Activated CD4-positive, alpha-beta T cell treated with anti-CD3 and anti-CD28 coated beads, Interleukin-2, amount 10 ng/mL, durations not matched to agents 24 days and 14 days (primary cell): ENCODE measurements at regions not wholly inside any gene's neighbourhood (a gene's known extent, or its start where the extent isn't known, plus 50 kb on each side); places are given as distances from the start of the nearest gene placed in this dataset.

ENCODE experiments used
- DNase-seq: peaks from one replicate; pipeline ENCODE4 v3.0.0; 2022
- H3K27ac Mint-ChIP-seq: one replicate; pipeline ENCODE4 v1.8.0; 2022; ENCODE audit warnings: mild to moderate bottlenecking, mixed read lengths
- H3K27me3 Mint-ChIP-seq: one replicate; pipeline ENCODE4 v1.8.0; 2022; ENCODE audit warnings: mixed read lengths
- H3K36me3 Mint-ChIP-seq: one replicate; pipeline ENCODE4 v1.8.0; 2022; ENCODE audit warnings: low read depth, mild to moderate bottlenecking, mixed read lengths
- H3K4me1 Mint-ChIP-seq: one replicate; pipeline ENCODE4 v1.8.0; 2021; ENCODE audit warnings: mixed read lengths
- H3K4me3 Mint-ChIP-seq: one replicate; pipeline ENCODE4 v1.8.0; 2022; ENCODE audit warnings: mild to moderate bottlenecking, moderate library complexity, mixed read lengths
- H3K9me3 Mint-ChIP-seq: one replicate; pipeline ENCODE4 v1.8.0; 2021; ENCODE audit warnings: mixed read lengths
- intact Hi-C: fragments of 100-400 bp; cut with micrococcal nuclease; formaldehyde crosslinking; loops from one replicate; pipeline ENCODE4 v1.15.1; 2023

DNA sequence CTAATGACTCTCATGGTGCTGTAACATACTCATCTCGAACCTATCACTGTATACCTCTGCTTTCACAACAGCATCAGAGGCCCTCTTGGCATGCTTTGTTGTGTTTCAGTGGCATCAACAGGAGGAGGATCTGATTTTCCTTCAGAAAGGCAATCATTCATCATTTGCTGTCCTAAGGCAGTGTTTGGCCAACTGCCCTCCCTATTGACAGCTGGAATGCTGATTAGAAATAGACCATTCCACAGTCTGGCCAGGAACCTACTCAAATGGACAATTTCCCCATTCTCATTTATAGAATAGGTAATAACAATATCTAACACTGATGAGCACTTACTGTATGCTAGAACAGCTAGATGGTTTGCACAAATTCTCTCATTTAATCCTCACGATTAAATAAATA, 310.6 kb upstream of the PTBP2 start:
- intact Hi-C loops = no loop called here
- no peak for DNase-seq
- Mint-ChIP-seq H3K9me3 (no peaks in the 10 kb centered on the region), H3K36me3 (no peaks in the 10 kb centered on the region), H3K4me1 (no peaks in the 10 kb centered on the region), H3K27me3 (no peaks in the 10 kb centered on the region), H3K4me3 (no peak overlapping the region), H3K27ac (no peak overlapping the region)

DNA sequence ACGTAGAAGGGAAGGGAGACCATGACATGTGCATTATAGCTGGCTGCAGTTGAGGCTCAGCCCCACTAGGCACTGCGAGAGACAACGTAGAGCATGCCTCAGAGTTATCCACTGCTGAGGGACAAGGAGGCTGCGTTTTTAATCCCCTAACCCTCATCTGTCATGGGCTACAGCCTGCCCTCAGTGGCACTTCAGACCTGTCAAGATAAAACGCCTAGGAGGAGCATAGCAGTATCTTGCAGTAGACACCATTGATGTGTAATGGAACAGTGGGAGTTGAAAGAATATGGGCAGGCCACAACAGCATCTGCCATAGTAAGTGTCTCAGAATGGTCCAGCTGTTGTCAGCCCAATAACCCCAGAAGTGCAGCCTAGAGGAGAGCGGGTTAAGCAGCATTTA, 307.0 kb upstream of the PTBP2 start:
- no peaks in the 10 kb centered on the region for H3K36me3 Mint-ChIP-seq

DNA sequence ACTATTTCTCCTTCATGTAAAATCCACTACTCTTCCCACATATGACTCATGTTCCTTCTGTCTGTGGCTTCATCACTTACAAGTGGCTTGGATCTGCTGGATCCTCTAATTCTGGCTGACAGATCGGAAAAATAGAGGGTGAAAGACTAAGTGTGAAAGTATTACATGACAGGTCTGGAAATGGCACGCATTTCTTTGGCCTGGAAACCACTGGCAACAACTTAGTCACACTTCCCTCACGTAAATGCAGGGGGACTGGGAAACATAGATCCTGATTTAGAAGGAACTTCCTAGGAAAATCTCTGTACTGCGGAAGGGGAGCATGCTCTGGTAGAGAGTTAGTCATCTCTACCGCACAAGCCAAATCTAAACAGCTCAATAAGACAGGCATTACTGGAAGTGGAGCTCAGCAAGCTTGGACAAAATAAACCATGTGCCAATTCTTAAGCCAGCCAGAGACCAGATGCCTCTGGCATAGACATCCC, 305.4 kb upstream of the PTBP2 start:
- no peaks in the 10 kb centered on the region for H3K9me3 Mint-ChIP-seq
- no peak overlapping the region for H3K4me3 Mint-ChIP-seq
- no peaks in the 10 kb centered on the region for H3K4me1 Mint-ChIP-seq
- no peak for DNase-seq
- H3K27me3 Mint-ChIP-seq = no peaks in the 10 kb centered on the region
- intact Hi-C loops = no loop called here
- H3K36me3 Mint-ChIP-seq = no peaks in the 10 kb centered on the region
- no peak overlapping the region for H3K27ac Mint-ChIP-seq

More for the DNA sequence above, 307.0 kb upstream of the PTBP2 start:
- Mint-ChIP-seq H3K4me1 (no peaks in the 10 kb centered on the region), H3K27me3 (no peaks in the 10 kb centered on the region), H3K27ac (no peak overlapping the region), H3K4me3 (no peak overlapping the region), H3K9me3 (no peaks in the 10 kb centered on the region)
- intact Hi-C loops = no loop called here
- DNase-seq = no peak

- Mint-ChIP-seq H3K4me1 (no peaks in the 10 kb centered on the region), H3K27me3 (no peaks in the 10 kb centered on the region)
These were observed 304.7 kb upstream of the PTBP2 start for GRCh38 chr1:96416701-96417444.

DNA sequence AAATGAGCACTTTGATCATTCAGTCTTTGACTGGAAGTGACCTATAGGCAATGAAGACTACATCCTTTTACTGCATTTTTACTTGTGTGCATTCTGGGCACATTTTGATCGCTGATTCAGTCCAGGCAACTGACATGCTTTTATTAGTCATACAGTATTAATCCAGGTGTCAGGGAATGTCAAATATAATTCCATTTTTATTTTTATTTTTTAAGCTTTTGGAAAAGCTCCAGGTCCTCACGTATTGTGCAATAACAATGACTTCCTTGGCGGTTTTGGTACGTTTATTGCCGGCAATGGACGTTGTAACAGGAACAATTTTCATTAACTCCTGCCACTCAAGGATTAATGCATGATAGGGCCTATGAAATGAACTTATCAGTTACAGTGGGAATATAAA, 302.6 kb upstream of the PTBP2 start:
- H3K27ac Mint-ChIP-seq = no peak overlapping the region
- no peak overlapping the region for H3K4me3 Mint-ChIP-seq
- H3K4me1 Mint-ChIP-seq = no peaks in the 10 kb centered on the region
- DNase-seq = peak; percentile 2
- intact Hi-C loops = no loop called here
- H3K36me3 Mint-ChIP-seq = no peaks in the 10 kb centered on the region
- no peaks in the 10 kb centered on the region for H3K27me3 Mint-ChIP-seq
- no peaks in the 10 kb centered on the region for H3K9me3 Mint-ChIP-seq

More at GRCh38 chr1:96416701-96417444, 304.7 kb upstream of the PTBP2 start:
- Mint-ChIP-seq H3K27ac (no peak overlapping the region), H3K9me3 (no peaks in the 10 kb centered on the region), H3K36me3 (no peaks in the 10 kb centered on the region), H3K4me3 (no peak overlapping the region)
- intact Hi-C loops = no loop called here
- no peak for DNase-seq

DNA sequence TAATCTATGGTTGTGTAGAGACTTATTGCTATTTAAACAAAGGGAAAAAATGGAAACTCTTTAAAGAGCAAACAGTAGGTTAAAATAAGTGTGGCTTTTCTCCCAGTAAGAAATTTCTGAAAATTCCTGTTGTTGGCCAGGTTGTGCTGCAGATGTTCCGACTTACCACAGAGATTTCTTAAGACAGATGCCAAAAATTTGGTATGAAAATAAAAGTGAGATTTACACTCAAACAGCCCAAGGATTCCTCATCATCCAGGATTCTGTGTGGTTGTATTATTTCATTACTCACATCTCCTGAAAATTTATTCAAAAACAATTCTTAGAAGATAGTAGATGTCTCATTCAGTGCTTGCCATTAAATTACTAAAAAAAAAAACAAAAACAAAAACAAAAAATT, 296.7 kb upstream of the PTBP2 start:
- intact Hi-C loops = no loop called here

DNA sequence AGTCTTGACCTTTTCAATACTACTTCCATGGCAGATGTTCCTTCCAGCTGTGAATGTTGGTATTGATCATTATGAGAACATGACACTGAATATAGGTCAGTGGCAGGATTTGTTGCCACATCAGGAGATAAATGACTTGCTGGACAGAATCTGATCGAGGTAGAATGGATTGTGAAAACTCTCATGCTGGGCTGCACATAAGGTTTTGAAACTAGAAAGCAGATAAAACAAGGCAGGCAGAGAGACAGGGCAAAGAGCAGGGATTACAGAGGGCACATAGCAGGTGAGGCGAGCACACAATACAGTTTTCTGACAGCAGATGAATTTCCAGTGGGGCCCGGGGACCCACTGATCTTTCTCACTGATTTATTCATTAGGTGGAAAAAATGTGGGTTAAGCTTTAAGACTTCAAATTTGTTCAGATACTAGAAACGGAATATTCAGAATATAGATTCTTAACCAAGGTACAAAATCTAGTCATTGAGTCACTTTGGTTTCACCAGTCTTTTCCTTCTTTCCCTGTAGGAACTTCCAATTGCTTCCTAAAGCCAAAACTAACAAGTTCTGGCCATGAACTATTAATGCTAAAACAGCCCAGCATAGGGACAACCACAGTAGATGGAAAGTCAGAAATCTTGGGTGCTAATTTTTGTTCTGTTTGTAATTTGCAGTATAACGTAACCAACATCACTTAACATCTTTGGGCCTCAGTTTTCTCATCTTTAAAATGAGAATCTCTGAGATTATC, 296.0 kb upstream of the PTBP2 start:
- Mint-ChIP-seq H3K36me3 (no peaks in the 10 kb centered on the region), H3K27me3 (no peaks in the 10 kb centered on the region), H3K9me3 (no peaks in the 10 kb centered on the region), H3K27ac (no peak overlapping the region), H3K4me3 (no peak overlapping the region), H3K4me1 (no peaks in the 10 kb centered on the region)
- intact Hi-C loops = no loop called here
- DNase-seq = no peak

More for the DNA sequence above, 296.7 kb upstream of the PTBP2 start:
- Mint-ChIP-seq H3K27me3 (no peaks in the 10 kb centered on the region), H3K4me1 (no peaks in the 10 kb centered on the region), H3K4me3 (no peak overlapping the region), H3K27ac (no peak overlapping the region), H3K36me3 (no peaks in the 10 kb centered on the region), H3K9me3 (no peaks in the 10 kb centered on the region)
- no peak for DNase-seq

GRCh38 chr1:96427616-96428015, 294.0 kb upstream of the PTBP2 start:
- peaks cover 3% of the 10 kb centered on the region for H3K9me3 Mint-ChIP-seq
- intact Hi-C loops = no loop called here
- DNase-seq = no peak
- no peak overlapping the region for H3K27ac Mint-ChIP-seq
- no peaks in the 10 kb centered on the region for H3K4me1 Mint-ChIP-seq
- H3K4me3 Mint-ChIP-seq = no peak overlapping the region
- H3K27me3 Mint-ChIP-seq = no peaks in the 10 kb centered on the region
- no peaks in the 10 kb centered on the region for H3K36me3 Mint-ChIP-seq

DNA sequence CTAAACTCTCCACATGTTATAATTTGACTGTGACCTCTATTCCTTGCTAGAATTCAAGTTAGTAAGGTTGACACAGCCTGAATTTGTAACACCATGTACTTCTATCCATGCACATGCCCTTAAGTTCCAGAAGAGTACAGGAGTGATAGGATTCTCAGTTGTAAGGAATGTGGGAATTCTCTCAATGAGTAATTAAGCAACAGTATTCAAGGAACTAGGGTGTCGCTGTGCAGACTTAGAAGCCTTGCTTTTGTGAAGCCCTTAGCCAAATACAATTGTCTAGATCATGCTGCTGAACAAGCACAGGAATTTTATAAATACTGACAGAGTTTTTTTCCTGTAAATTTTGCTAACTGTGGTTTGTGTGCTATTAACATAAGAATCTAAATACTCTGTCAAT, 276.3 kb upstream of the PTBP2 start:
- no peaks in the 10 kb centered on the region for H3K4me1 Mint-ChIP-seq
- DNase-seq = no peak

GRCh38 chr1:96464066-96464465, 257.5 kb upstream of the PTBP2 start:
- Mint-ChIP-seq H3K36me3 (no peaks in the 10 kb centered on the region), H3K9me3 (no peaks in the 10 kb centered on the region), H3K4me1 (no peaks in the 10 kb centered on the region), H3K4me3 (no peak overlapping the region), H3K27ac (no peak overlapping the region), H3K27me3 (no peaks in the 10 kb centered on the region)
- intact Hi-C loops = no loop called here
- no peak for DNase-seq

More for the DNA sequence above, 276.3 kb upstream of the PTBP2 start:
- Mint-ChIP-seq H3K27ac (no peak overlapping the region), H3K4me3 (no peak overlapping the region), H3K27me3 (no peaks in the 10 kb centered on the region), H3K36me3 (no peaks in the 10 kb centered on the region), H3K9me3 (no peaks in the 10 kb centered on the region)
- intact Hi-C loops = no loop called here

GRCh38 chr1:96464522-96464921, 257.1 kb upstream of the PTBP2 start:
- H3K9me3 Mint-ChIP-seq = no peaks in the 10 kb centered on the region
- no peaks in the 10 kb centered on the region for H3K27me3 Mint-ChIP-seq
- DNase-seq = no peak
- H3K4me1 Mint-ChIP-seq = no peaks in the 10 kb centered on the region
- intact Hi-C loops = no loop called here
- no peak overlapping the region for H3K4me3 Mint-ChIP-seq
- no peaks in the 10 kb centered on the region for H3K36me3 Mint-ChIP-seq
- no peak overlapping the region for H3K27ac Mint-ChIP-seq

DNA sequence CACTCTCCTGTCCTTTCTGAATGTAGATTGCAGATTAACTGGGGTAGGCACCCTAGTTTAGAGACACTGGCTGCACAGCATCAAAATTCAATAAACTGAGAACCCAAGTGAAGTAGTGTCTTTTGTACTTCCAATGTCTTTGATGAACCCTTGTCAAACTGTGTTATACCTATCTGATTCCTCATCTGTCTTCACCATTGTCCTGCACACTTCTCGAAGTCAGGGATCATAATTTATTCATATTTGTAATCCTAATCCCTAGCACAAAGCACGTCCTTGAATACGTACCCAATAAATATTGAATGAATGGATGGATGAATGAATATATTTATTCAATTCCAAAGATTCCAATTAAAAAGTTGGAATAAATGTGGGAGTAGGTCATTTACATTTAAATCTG, 256.6 kb upstream of the PTBP2 start:
- intact Hi-C loops = no loop called here
- H3K27ac Mint-ChIP-seq = no peak overlapping the region
- H3K9me3 Mint-ChIP-seq = no peaks in the 10 kb centered on the region
- no peaks in the 10 kb centered on the region for H3K36me3 Mint-ChIP-seq
- H3K4me3 Mint-ChIP-seq = no peak overlapping the region
- H3K27me3 Mint-ChIP-seq = no peaks in the 10 kb centered on the region
- H3K4me1 Mint-ChIP-seq = no peaks in the 10 kb centered on the region
- DNase-seq = no peak

DNA sequence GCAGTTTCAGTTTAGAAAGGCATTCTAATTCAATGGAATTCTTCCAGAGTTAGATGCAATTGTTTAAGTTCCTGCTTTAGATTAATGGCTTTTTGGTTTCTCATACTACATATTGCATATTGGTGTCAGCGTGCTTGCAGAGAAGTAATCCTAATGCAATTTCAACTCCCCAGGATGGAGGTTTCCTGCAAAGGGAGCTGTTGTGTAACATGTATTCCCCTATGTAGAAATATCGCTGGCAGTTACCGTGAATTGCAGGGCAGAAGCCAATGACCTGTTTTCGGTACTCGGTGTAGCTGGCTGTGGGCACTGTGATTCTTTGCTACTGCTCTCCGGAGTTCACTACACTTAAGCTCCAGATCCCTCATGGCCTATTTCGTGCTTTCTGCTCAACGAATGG, 256.1 kb upstream of the PTBP2 start:
- Mint-ChIP-seq H3K4me3 (no peak overlapping the region), H3K9me3 (no peaks in the 10 kb centered on the region), H3K27me3 (no peaks in the 10 kb centered on the region), H3K27ac (no peak overlapping the region), H3K36me3 (no peaks in the 10 kb centered on the region), H3K4me1 (no peaks in the 10 kb centered on the region)
- intact Hi-C loops = no loop called here
- DNase-seq = no peak

DNA sequence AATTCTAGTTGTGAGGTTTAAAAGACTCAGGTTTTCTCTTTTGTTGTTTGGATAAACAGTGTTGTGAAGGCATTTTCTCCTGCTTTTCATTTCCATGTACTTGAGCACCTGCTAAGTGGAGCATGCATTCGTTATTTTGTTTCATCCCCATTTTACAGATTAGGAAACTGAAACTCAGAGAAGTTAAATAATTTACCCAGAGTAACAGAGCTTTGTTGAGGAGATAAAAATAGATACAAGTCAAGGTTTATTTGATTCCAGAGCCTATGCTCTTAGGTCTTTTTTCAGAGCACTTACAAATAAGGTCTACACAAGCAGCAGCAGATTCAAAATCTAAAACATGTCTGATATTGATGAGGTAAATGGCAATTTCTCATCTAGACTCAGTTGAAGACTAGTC, 254.7 kb upstream of the PTBP2 start:
- no peaks in the 10 kb centered on the region for H3K9me3 Mint-ChIP-seq
- H3K4me3 Mint-ChIP-seq = no peak overlapping the region
- no peak for DNase-seq
- H3K36me3 Mint-ChIP-seq = no peaks in the 10 kb centered on the region
- H3K4me1 Mint-ChIP-seq = no peaks in the 10 kb centered on the region
- no peak overlapping the region for H3K27ac Mint-ChIP-seq
- intact Hi-C loops = no loop called here
- no peaks in the 10 kb centered on the region for H3K27me3 Mint-ChIP-seq
